ENCODE measurements at regions not wholly inside any gene's neighbourhood (a gene's known extent, or its start where the extent isn't known, plus 50 kb on each side); places are given as distances from the start of the nearest gene placed in this dataset.
A peak's percentile ranks its signal among the peaks of the same experiment; 100 is the strongest.
"Not testable (repeated sequence)": the region's sequence is repeated elsewhere in the genome, so short reads cannot be mapped to it uniquely, and the experiment has no call there.

DNA sequence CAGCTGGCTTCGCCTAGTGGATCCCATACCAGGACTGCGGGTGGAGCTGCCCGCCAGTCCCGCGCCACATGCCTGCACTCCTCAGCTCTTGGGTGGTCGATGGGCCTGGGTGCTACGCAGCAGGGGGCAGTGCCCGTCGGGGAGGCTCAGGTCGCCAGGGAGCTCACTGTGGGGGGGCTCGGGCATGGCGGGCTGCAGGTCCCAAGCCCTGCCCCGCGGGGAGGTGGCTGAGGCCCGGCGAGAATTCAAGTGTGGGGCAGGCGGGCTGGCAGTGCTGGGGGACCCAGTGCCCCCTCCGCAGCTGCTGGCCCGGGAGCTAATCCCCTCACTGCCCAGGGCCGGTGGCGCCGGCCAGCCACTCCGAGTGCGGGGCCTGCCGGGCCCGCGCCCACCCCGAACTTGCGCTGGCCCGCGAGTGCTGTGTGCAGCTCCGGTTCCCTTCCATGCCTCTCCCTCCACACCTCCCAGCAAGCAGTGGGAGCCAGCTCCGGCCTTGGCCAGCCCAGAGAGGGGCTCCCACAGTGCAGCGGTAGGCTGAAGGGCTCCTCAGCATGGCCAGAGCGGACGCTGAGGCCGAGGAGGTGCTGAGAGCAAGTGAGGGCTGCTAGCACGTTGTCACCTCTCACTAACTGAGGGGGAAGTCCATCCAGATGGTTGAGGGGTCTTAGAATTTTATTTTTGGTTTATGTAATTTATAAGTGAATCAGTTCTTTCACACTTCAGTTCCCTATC, 85.2 kb upstream of the HMCN1 start:
- Mint-ChIP-seq H3K27ac (ENCODE audit: unreplicated experiment) (no peak overlapping the region), H3K36me3 (ENCODE audit: insufficient read depth, unreplicated experiment) (peaks cover 15% of the 10 kb centered on the region), H3K4me3 (ENCODE audit: unreplicated experiment) (no peak overlapping the region), H3K27me3 (ENCODE audit: insufficient read depth, unreplicated experiment) (no peaks in the 10 kb centered on the region), H3K9me3 (ENCODE audit: unreplicated experiment) (peaks cover 17% of the 10 kb centered on the region), H3K4me1 (ENCODE audit: low read depth, unreplicated experiment) (peaks cover 26% of the 10 kb centered on the region)
- intact Hi-C loops (cut with micrococcal nuclease; ENCODE audit: unreplicated experiment) = no loop called here
- Histone ChIP-seq H3K36me3 (ENCODE audit: control insufficient read depth, insufficient read depth, low read length) (no peaks in the 10 kb centered on the region; the same call in 1 of the 2 replicates), H3K4me1 (peaks cover 41% of the 10 kb centered on the region), H3K27me3 (replicated peaks; ENCODE audit: control insufficient read depth, insufficient read depth, low read length) (no peaks in the 10 kb centered on the region), H3K9me3 (peaks cover 28% of the 10 kb centered on the region), H3K4me3 (ENCODE audit: low read depth, low read length) (no peak overlapping the region)
- TF ChIP-seq, protein P1, sequence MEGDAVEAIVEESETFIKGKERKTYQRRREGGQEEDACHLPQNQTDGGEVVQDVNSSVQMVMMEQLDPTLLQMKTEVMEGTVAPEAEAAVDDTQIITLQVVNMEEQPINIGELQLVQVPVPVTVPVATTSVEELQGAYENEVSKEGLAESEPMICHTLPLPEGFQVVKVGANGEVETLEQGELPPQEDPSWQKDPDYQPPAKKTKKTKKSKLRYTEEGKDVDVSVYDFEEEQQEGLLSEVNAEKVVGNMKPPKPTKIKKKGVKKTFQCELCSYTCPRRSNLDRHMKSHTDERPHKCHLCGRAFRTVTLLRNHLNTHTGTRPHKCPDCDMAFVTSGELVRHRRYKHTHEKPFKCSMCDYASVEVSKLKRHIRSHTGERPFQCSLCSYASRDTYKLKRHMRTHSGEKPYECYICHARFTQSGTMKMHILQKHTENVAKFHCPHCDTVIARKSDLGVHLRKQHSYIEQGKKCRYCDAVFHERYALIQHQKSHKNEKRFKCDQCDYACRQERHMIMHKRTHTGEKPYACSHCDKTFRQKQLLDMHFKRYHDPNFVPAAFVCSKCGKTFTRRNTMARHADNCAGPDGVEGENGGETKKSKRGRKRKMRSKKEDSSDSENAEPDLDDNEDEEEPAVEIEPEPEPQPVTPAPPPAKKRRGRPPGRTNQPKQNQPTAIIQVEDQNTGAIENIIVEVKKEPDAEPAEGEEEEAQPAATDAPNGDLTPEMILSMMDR (IDR thresholded peaks at IDR 0.05; ENCODE audit: insufficient read depth in 1 of 2, low read depth in 1 of 2, low read length in 1 of 2, severe bottlenecking in 1 of 2, unreplicated experiment in 1 of 2) = no peak
- BruUV-seq (replicated peaks) = no TSS peak
- POLR2A ChIA-PET = no interaction called here
- DNase-seq = no peak
- CTCF ChIA-PET = no interaction called here

DNA sequence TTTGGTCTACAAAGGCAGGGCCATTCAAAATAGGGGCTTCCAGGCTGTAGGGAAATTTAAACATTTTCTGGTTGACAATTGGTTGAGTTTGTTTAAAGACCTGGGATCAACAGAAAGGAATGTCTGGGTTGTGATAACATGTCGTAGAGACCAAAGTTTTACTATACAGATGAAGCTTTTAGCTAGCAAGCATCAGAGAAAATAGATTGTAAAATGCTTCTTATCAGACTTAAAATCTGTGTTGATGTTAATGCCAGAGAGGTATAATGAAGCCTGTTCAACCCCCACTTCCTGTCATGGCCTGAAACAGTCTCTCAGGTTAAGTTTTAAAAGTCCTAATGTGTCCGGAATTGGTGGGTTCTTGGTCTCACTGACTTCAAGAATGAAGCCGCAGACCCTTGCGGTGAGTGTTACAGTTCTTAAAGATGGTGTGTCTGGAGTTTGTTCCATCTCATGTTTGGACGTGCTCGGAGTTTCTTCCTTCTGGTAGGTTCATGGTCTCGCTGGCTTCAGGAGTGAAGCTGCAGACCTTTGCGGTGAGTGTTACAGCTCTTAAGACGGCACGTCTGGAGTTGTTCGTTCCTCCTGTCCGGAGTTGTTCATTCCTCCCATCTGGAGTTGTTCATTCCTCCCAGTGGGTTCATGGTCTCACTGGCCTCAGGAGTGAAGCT, 86.5 kb upstream of the HMCN1 start:
- peak overlapping the region; percentile 19 for H3K4me3 Mint-ChIP-seq (ENCODE audit: unreplicated experiment)
- intact Hi-C loops (cut with micrococcal nuclease; ENCODE audit: unreplicated experiment) = loop anchor here (2.0 kb wide), 2 partner anchors 53 to 331 kb away; partner anchors contain the start of gene IVNS1ABP
- H3K9me3 ChIP-seq = peaks cover 28% of the 10 kb centered on the region
- H3K27me3 Mint-ChIP-seq (ENCODE audit: insufficient read depth, unreplicated experiment); H3K4me3 ChIP-seq (ENCODE audit: low read depth, low read length); H3K36me3 ChIP-seq (ENCODE audit: control insufficient read depth, insufficient read depth, low read length); DNase-seq; POLR2A ChIA-PET; H3K27me3 ChIP-seq (replicated peaks; ENCODE audit: control insufficient read depth, insufficient read depth, low read length); BruUV-seq (replicated peaks): not testable (repeated sequence)
- peaks cover 25% of the 10 kb centered on the region for H3K4me1 Mint-ChIP-seq (ENCODE audit: low read depth, unreplicated experiment)
- peaks cover 37% of the 10 kb centered on the region for H3K4me1 ChIP-seq
- CTCF ChIA-PET = interaction anchor here (2.3 kb wide), 1 partner anchor 331 kb away, joined by 14 read pairs; the partner anchor contains the start of gene IVNS1ABP
- peaks cover 15% of the 10 kb centered on the region for H3K36me3 Mint-ChIP-seq (ENCODE audit: insufficient read depth, unreplicated experiment)
- peak overlapping the region; percentile 63 for H3K27ac Mint-ChIP-seq (ENCODE audit: unreplicated experiment)
- H3K9me3 Mint-ChIP-seq (ENCODE audit: unreplicated experiment) = peaks cover 17% of the 10 kb centered on the region

DNA sequence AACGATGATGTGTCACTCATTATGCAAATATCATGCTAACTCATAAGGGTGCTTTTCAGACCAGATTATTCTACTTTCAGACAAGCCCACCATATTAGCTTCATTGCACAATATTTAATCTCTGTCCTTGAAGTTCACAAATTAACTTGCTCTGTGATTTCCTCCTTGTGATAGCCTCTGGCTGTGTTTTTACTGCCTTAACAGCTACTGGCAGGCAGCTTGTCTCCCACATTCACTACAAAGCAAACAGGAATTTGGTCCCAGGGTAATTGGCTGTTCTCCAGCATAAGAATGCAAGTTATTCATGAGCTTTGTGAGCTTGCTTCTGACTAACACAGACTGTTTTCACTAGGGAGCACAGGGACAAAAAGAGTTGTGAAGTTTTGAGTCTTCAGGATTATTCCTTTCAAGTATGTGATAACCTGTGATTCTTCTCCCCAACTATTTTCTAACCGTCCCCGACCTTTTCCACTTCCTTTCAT, 87.9 kb upstream of the HMCN1 start:
- H3K4me1 ChIP-seq = peaks cover 37% of the 10 kb centered on the region
- H3K4me3 Mint-ChIP-seq (ENCODE audit: unreplicated experiment) = peak overlapping the region; percentile 48
- H3K36me3 ChIP-seq (ENCODE audit: control insufficient read depth, insufficient read depth, low read length) = no peaks in the 10 kb centered on the region; the same call in 1 of the 2 replicates
- H3K27me3 ChIP-seq (replicated peaks; ENCODE audit: control insufficient read depth, insufficient read depth, low read length) = no peaks in the 10 kb centered on the region
- H3K9me3 ChIP-seq = peaks cover 22% of the 10 kb centered on the region
- peak overlapping the region; percentile 86 for H3K27ac Mint-ChIP-seq (ENCODE audit: unreplicated experiment)
- intact Hi-C loops (cut with micrococcal nuclease; ENCODE audit: unreplicated experiment) = loop anchor here (1.0 to 2.0 kb wide), 3 partner anchors 51 to 329 kb away; partner anchors contain the start of gene IVNS1ABP
- H3K4me3 ChIP-seq (ENCODE audit: low read depth, low read length) = no peak overlapping the region
- POLR2A ChIA-PET = interaction anchor here (2.1 kb wide), 1 partner anchor 329 kb away, joined by 13 read pairs; the partner anchor contains the start of gene IVNS1ABP
- H3K4me1 Mint-ChIP-seq (ENCODE audit: low read depth, unreplicated experiment) = peaks cover 25% of the 10 kb centered on the region
- H3K36me3 Mint-ChIP-seq (ENCODE audit: insufficient read depth, unreplicated experiment) = peaks cover 15% of the 10 kb centered on the region
- no TSS peak for BruUV-seq (replicated peaks)
- DNase-seq = peak; percentile 82 to 90
- peaks cover 17% of the 10 kb centered on the region for H3K9me3 Mint-ChIP-seq (ENCODE audit: unreplicated experiment)
- CTCF ChIA-PET = interaction anchor here (0.6 to 2.3 kb wide), 8 partner anchors 22 to 476 kb away, joined by 3 to 14 read pairs (median 4); partner anchors contain the start of gene IVNS1ABP
- TF ChIP-seq, protein P1 (IDR thresholded peaks at IDR 0.05; ENCODE audit: insufficient read depth in 1 of 2, low read depth in 1 of 2, low read length in 1 of 2, severe bottlenecking in 1 of 2, unreplicated experiment in 1 of 2) = no peak
- H3K27me3 Mint-ChIP-seq (ENCODE audit: insufficient read depth, unreplicated experiment) = no peaks in the 10 kb centered on the region
